Central memory CD8-positive, alpha-beta T cell (primary cell): ENCODE measurements at regions not wholly inside any gene's neighbourhood (a gene's known extent, or its start where the extent isn't known, plus 50 kb on each side); places are given as distances from the start of the nearest gene placed in this dataset.
"Not testable (repeated sequence)": the region's sequence is repeated elsewhere in the genome, so short reads cannot be mapped to it uniquely, and the experiment has no call there.

Source experiments
- ATAC-seq: fragments of 150-1000 bp; cut with Tn5 transposase; replicated peaks from 2 replicates; pipeline ENCODE4 v1.10.0; 2022; ENCODE audit warnings: mild to moderate bottlenecking, moderate FRiP score, moderate number of reproducible peaks; ENCODE audit not compliant: poor library complexity, severe bottlenecking; ENCODE audit errors: extremely low read depth
- DNase-seq, 2 donors: peaks; one replicate each; pipeline ENCODE4 v3.0.0; 2021; ENCODE audit warnings: low spot score in 2 of 2
- H3K27ac Mint-ChIP-seq: one replicate; pipeline ENCODE4 v1.8.0; 2022; ENCODE audit warnings: low read depth, mild to moderate bottlenecking, moderate library complexity, mixed read lengths
- H3K27me3 Mint-ChIP-seq: one replicate; pipeline ENCODE4 v1.8.0; 2022; ENCODE audit warnings: mixed read lengths
- H3K36me3 Mint-ChIP-seq: one replicate; pipeline ENCODE4 v1.8.0; 2022; ENCODE audit warnings: mild to moderate bottlenecking, moderate library complexity, mixed read lengths; ENCODE audit not compliant: insufficient read depth
- H3K4me1 Mint-ChIP-seq: one replicate; pipeline ENCODE4 v1.8.0; 2022; ENCODE audit warnings: mixed read lengths
- H3K4me3 Mint-ChIP-seq: one replicate; pipeline ENCODE4 v1.8.0; 2022; ENCODE audit warnings: mild to moderate bottlenecking, moderate library complexity, mixed read lengths
- H3K9me3 Mint-ChIP-seq: one replicate; pipeline ENCODE4 v1.8.0; 2022; ENCODE audit warnings: mixed read lengths

- no peak for DNase-seq
- Mint-ChIP-seq H3K27ac (no peak overlapping the region), H3K9me3 (peaks cover 3% of the 10 kb centered on the region), H3K27me3 (peaks cover 8% of the 10 kb centered on the region), H3K4me3 (no peak overlapping the region), H3K36me3 (no peaks in the 10 kb centered on the region), H3K4me1 (no peaks in the 10 kb centered on the region)
- ATAC-seq = no peak
Measured at GRCh38 chr15:96869122-96869521, 538.6 kb downstream of the NR2F2 start.

GRCh38 chr15:96869790-96870189 lies 539.3 kb downstream of the NR2F2 start:
- ATAC-seq = no peak
- Mint-ChIP-seq H3K27me3 (peaks cover 8% of the 10 kb centered on the region), H3K9me3 (peaks cover 6% of the 10 kb centered on the region), H3K27ac (no peak overlapping the region), H3K4me3 (no peak overlapping the region), H3K36me3 (no peaks in the 10 kb centered on the region), H3K4me1 (no peaks in the 10 kb centered on the region)
- no peak for DNase-seq

- Mint-ChIP-seq H3K27ac (no peak overlapping the region), H3K36me3 (no peaks in the 10 kb centered on the region), H3K27me3 (peaks cover 9% of the 10 kb centered on the region), H3K4me1 (no peaks in the 10 kb centered on the region), H3K9me3 (peaks cover 6% of the 10 kb centered on the region), H3K4me3 (no peak overlapping the region)
- DNase-seq (no peak), ATAC-seq (no peak)
Measured at GRCh38 chr15:96870580-96870979, 540.1 kb downstream of the NR2F2 start.

GRCh38 chr15:96877442-96877841 lies 546.9 kb downstream of the NR2F2 start:
- not testable (repeated sequence) for H3K36me3 Mint-ChIP-seq, H3K27ac Mint-ChIP-seq, DNase-seq, H3K4me1 Mint-ChIP-seq, H3K4me3 Mint-ChIP-seq, ATAC-seq
- Mint-ChIP-seq H3K27me3 (peaks cover 14% of the 10 kb centered on the region), H3K9me3 (peaks cover 15% of the 10 kb centered on the region)

GRCh38 chr15:96878129-96878528 lies 547.6 kb downstream of the NR2F2 start:
- ATAC-seq (no peak), DNase-seq (no peak)
- Mint-ChIP-seq H3K9me3 (peaks cover 15% of the 10 kb centered on the region), H3K27ac (no peak overlapping the region), H3K4me3 (no peak overlapping the region), H3K4me1 (no peaks in the 10 kb centered on the region), H3K36me3 (peaks cover 1% of the 10 kb centered on the region), H3K27me3 (peaks cover 14% of the 10 kb centered on the region)

- peaks cover 1% of the 10 kb centered on the region for H3K36me3 Mint-ChIP-seq
- no peaks in the 10 kb centered on the region for H3K9me3 Mint-ChIP-seq
- no peaks in the 10 kb centered on the region for H3K27me3 Mint-ChIP-seq
- no peak for ATAC-seq
- H3K4me1 Mint-ChIP-seq = no peaks in the 10 kb centered on the region
- no peak for DNase-seq
- H3K27ac Mint-ChIP-seq = no peak overlapping the region
- H3K4me3 Mint-ChIP-seq = no peak overlapping the region
Measured at GRCh38 chr15:96882121-96882772, 551.7 kb downstream of the NR2F2 start.

DNA sequence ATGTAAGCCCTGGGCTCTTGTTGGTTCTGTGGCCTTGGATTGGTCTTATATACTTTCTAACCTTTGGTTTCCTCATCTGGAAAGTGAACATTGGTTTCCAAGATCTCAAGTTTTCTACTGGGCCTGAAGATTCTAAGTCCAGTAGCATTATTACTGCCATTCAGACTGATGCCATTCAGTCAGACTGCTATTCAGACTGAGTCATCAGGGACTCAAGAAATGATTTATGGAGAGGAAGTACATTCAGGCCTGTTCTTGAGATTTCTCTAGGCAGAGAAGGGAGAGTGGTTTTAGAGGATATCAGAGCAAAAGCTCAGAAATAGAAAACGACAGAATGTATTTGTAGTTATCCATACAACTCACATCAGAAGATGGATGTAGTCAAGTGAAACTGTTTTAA lies 557.2 kb downstream of the NR2F2 start:
- H3K36me3 Mint-ChIP-seq = no peaks in the 10 kb centered on the region
- no peak overlapping the region for H3K4me3 Mint-ChIP-seq
- no peak overlapping the region for H3K27ac Mint-ChIP-seq
- no peaks in the 10 kb centered on the region for H3K27me3 Mint-ChIP-seq
- H3K4me1 Mint-ChIP-seq = peaks cover 5% of the 10 kb centered on the region
- H3K9me3 Mint-ChIP-seq = no peaks in the 10 kb centered on the region
- no peak for ATAC-seq
- no peak for DNase-seq

DNA sequence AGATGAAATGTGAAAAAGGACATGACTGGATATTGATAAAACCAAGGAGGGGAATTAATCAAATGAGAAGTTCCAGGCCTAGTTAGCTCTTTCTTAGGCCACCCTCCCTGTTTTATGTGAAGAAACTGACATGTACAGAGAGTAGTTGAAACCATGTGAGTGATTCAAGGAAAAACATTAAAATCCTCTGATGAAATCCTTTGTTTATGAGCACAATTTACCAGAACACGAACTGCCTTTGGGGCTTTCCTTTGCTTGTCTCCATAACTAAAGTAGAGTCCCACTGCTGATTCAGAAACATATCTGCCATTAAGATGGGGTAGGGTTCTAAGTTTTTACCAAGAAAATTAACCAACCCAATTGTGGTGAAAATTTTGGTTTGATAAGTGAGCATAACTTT lies 558.3 kb downstream of the NR2F2 start:
- H3K4me3 Mint-ChIP-seq = no peak overlapping the region
- H3K27ac Mint-ChIP-seq = no peak overlapping the region
- DNase-seq (no peak), ATAC-seq (no peak)
- no peaks in the 10 kb centered on the region for H3K9me3 Mint-ChIP-seq
- no peaks in the 10 kb centered on the region for H3K36me3 Mint-ChIP-seq
- H3K4me1 Mint-ChIP-seq = peaks cover 5% of the 10 kb centered on the region
- no peaks in the 10 kb centered on the region for H3K27me3 Mint-ChIP-seq

DNA sequence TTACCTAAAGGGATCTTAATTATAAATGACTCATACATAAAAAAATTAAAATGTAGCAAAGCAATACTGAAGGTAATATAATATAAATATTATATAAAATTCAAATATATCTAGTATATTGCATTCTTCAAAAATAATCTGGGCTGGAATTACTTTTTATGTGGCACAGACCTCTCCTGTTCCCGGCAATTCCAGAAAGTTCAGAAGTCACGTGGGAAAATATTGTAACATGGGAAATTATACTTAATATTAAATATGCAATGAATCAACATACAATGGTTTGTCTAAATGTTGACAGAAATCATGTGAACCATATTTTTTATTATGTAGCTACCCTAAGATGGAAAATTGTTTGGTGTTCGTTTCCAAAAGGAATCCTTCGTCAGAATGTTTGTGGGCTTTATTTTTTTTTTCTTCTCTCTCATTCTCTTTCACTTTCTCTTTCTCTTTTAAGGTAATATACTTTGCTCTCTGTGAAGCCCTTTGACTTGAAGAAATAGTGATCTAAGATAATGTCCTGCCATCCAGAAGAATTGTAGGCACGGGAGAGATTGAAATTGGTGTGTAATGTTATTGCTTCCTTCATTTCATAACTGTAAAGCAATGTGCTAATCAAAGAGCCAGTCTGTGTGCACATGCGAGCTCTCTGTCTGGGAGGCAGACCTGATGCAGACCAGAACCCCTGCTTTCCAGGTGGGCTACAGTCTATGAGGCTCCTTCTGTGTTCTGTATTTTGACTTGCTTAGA lies 559.4 kb downstream of the NR2F2 start:
- Mint-ChIP-seq H3K36me3 (no peaks in the 10 kb centered on the region), H3K27ac (peak overlapping the region; percentile 66), H3K27me3 (no peaks in the 10 kb centered on the region), H3K9me3 (no peaks in the 10 kb centered on the region), H3K4me3 (peak overlapping the region; percentile 64), H3K4me1 (peaks cover 5% of the 10 kb centered on the region)
- DNase-seq (no peak), ATAC-seq (no peak)

GRCh38 chr15:96891046-96891445 lies 560.5 kb downstream of the NR2F2 start:
- peaks cover 5% of the 10 kb centered on the region for H3K4me1 Mint-ChIP-seq
- no peak overlapping the region for H3K4me3 Mint-ChIP-seq
- H3K36me3 Mint-ChIP-seq = no peaks in the 10 kb centered on the region
- no peaks in the 10 kb centered on the region for H3K9me3 Mint-ChIP-seq
- ATAC-seq (no peak), DNase-seq (no peak)
- no peaks in the 10 kb centered on the region for H3K27me3 Mint-ChIP-seq
- no peak overlapping the region for H3K27ac Mint-ChIP-seq

DNA sequence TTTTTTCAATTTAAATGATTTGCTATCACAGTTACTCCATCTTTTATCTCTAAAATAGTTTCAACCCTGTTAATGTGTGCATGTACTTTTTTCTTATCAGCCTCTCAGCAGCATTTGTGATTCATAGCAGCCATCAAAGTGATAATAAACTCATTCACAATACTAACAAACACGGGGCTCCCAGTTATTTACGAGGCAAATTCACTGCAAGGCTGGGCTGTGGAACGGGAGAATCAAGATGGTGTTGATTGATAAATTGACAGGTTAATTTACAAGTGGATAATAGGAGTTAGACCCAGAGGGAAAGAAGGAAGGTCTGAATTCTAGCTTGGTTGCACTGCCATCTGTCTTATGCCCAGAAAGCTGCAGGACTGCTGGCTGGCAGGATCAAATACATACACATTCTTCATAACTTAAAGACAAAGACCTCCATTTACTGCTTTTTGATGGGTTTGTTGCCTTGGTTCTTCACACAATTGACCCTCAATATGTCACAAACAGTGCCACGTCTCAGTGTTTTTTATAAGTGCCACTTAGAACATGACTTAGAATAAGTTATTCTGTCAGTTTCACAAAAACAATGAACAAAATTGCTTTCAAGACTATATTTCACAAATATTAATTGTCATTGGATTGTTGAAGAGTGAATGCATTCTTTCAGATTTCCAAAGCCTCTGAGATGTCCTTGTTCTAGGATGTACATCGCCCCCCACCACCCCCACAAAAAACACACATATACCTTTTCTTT lies 562.8 kb downstream of the NR2F2 start:
- no peaks in the 10 kb centered on the region for H3K27me3 Mint-ChIP-seq
- no peak overlapping the region for H3K4me3 Mint-ChIP-seq
- no peaks in the 10 kb centered on the region for H3K9me3 Mint-ChIP-seq
- H3K27ac Mint-ChIP-seq = no peak overlapping the region
- DNase-seq (no peak), ATAC-seq (no peak)
- no peaks in the 10 kb centered on the region for H3K36me3 Mint-ChIP-seq
- peaks cover 5% of the 10 kb centered on the region for H3K4me1 Mint-ChIP-seq

DNA sequence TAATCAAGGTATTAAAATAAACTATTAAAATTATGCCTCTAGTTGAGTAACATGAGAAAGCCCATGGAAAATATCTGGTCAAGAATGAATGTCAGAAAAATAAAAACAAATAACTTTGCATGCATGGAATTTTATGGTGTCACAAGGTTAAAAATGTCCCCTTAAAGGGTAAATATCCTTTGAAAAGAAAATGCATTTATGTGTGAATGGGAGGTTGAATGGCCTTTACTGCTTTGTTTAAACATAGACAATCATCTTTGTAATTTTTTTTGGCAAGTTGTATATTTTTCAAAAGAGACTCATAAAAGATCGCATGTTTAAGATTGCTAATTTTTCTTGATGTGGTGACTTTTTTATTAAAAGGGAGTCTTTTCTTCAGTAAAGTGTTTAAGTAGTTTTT lies 564.2 kb downstream of the NR2F2 start:
- H3K4me1 Mint-ChIP-seq = peaks cover 5% of the 10 kb centered on the region
- H3K27ac Mint-ChIP-seq = no peak overlapping the region
- no peaks in the 10 kb centered on the region for H3K9me3 Mint-ChIP-seq
- no peaks in the 10 kb centered on the region for H3K36me3 Mint-ChIP-seq
- no peaks in the 10 kb centered on the region for H3K27me3 Mint-ChIP-seq
- DNase-seq (no peak), ATAC-seq (no peak)
- no peak overlapping the region for H3K4me3 Mint-ChIP-seq

GRCh38 chr15:96896766-96897165 lies 566.3 kb downstream of the NR2F2 start:
- ATAC-seq (no peak), DNase-seq (no peak)
- H3K27me3 Mint-ChIP-seq = no peaks in the 10 kb centered on the region
- no peak overlapping the region for H3K4me3 Mint-ChIP-seq
- H3K36me3 Mint-ChIP-seq = no peaks in the 10 kb centered on the region
- no peaks in the 10 kb centered on the region for H3K4me1 Mint-ChIP-seq
- peaks cover 8% of the 10 kb centered on the region for H3K9me3 Mint-ChIP-seq
- no peak overlapping the region for H3K27ac Mint-ChIP-seq
